ENCODE measurements at regions not wholly inside any gene's neighbourhood (a gene's known extent, or its start where the extent isn't known, plus 50 kb on each side); places are given as distances from the start of the nearest gene placed in this dataset.

- no peak for TF ChIP-seq EZH2 (IDR thresholded peaks at IDR 0.05; ENCODE audit: low read depth)
- TF ChIP-seq, protein P1, sequence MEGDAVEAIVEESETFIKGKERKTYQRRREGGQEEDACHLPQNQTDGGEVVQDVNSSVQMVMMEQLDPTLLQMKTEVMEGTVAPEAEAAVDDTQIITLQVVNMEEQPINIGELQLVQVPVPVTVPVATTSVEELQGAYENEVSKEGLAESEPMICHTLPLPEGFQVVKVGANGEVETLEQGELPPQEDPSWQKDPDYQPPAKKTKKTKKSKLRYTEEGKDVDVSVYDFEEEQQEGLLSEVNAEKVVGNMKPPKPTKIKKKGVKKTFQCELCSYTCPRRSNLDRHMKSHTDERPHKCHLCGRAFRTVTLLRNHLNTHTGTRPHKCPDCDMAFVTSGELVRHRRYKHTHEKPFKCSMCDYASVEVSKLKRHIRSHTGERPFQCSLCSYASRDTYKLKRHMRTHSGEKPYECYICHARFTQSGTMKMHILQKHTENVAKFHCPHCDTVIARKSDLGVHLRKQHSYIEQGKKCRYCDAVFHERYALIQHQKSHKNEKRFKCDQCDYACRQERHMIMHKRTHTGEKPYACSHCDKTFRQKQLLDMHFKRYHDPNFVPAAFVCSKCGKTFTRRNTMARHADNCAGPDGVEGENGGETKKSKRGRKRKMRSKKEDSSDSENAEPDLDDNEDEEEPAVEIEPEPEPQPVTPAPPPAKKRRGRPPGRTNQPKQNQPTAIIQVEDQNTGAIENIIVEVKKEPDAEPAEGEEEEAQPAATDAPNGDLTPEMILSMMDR (conservative IDR thresholded peaks at IDR 0.05): no peak
Observed at GRCh38 chr1:48069662-48070395, 72.6 kb upstream of the TRABD2B start.
